ENCODE measurements at regions not wholly inside any gene's neighbourhood (a gene's known extent, or its start where the extent isn't known, plus 50 kb on each side); places are given as distances from the start of the nearest gene placed in this dataset.
A peak's percentile ranks its signal among the peaks of the same experiment; 100 is the strongest.

DNA sequence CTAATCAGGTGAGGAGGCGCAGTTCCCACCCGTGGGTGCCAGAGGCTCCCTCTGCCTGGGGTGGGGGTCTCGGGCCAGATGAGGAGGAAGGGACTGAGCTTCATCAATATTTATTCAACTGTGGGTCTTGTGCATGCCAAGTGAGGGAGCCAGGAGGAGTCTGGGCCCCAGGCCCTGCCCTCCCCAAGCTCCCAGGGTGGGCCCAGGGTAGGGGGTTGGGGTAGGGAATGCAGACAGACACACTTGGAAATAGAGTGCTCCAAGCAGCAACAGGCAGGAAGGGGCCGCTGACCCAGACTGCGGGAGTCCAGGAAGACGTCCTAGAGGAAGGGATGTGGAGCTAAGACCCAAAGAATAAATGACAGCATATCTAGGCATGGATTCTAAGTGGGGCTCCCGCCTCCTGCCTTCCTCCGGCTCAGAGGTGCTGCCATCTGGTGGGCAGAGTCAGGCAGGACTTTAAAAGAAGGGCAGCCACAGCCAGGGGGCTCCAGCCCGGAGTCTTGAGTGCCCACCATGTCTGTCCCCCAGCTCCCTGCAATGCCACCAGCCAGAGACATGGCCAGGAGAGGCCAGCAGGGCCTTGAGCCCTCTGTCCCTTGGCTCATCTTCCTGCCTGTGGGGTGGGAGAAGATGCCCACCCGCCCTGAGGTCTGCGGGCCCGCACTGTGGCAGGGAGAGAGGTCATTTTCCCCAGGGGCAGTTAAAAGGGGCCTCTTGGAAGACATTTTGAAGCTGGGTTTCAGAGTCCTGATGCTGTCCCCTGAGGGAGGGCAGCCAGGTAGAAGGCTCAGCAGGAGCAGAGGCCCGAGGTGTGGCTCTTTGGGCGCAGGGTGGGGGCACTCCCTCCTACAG, 70.1 kb downstream of the PHETA1 start:
- DNase-seq: peak in 2 of 4 donors; percentile 43 to 74
- peak; percentile 86 for ATAC-seq
- Histone ChIP-seq H3K4me1 (no peaks in the 10 kb centered on the region), H3K9me3 (peaks cover 0 to 7% of the 10 kb centered on the region in 2 donors), H3K36me3 (no peaks in the 10 kb centered on the region), H3K27me3 (peaks cover 0 to 23% of the 10 kb centered on the region in 2 donors), H3K4me3 (no peak overlapping the region), H3K27ac (no peak overlapping the region)
- intact Hi-C loops (cut with DNase I): no loop called here
- TF ChIP-seq, protein P1, sequence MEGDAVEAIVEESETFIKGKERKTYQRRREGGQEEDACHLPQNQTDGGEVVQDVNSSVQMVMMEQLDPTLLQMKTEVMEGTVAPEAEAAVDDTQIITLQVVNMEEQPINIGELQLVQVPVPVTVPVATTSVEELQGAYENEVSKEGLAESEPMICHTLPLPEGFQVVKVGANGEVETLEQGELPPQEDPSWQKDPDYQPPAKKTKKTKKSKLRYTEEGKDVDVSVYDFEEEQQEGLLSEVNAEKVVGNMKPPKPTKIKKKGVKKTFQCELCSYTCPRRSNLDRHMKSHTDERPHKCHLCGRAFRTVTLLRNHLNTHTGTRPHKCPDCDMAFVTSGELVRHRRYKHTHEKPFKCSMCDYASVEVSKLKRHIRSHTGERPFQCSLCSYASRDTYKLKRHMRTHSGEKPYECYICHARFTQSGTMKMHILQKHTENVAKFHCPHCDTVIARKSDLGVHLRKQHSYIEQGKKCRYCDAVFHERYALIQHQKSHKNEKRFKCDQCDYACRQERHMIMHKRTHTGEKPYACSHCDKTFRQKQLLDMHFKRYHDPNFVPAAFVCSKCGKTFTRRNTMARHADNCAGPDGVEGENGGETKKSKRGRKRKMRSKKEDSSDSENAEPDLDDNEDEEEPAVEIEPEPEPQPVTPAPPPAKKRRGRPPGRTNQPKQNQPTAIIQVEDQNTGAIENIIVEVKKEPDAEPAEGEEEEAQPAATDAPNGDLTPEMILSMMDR (IDR thresholded peaks at IDR 0.05): peak; percentile 61 to 65

DNA sequence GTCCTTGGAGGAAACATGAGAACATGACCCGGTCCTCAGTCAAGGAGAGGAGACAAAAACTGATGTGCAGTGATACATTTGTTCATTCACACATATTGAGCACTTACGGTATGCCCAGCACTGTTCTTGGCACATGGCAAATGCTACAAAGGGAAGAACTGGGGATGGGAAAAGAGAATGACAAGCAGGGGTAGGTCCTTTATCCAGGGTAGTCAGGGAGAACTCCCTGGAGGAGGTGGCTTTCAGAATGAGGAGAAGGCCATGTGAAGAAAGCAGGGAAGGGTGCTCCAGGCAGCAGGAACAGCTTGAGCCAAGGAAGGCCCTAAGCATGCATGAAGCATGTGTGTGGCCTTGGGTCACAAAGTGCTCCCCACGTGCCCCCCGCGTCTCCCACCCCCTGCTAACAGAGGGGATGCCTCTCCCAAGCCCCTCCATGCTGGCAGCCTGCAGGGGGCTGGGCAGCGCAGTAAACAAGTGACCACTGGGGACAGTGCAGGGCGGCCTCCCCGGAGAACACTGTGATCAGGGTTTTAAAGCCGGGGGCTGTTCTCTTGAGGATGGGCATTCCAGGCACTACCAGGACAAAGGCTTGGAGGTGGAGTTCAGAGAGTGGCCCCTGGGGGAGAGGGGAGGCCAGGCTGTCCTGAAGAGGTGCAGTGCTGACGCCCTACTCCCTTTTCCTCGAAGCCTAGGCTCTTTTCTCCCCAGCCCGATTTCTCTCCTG, 71.0 kb downstream of the PHETA1 start:
- Histone ChIP-seq H3K36me3 (no peaks in the 10 kb centered on the region), H3K27me3 (peaks cover 0 to 23% of the 10 kb centered on the region in 2 donors), H3K4me3 (no peak overlapping the region), H3K27ac (no peak overlapping the region), H3K9me3 (no peaks in the 10 kb centered on the region), H3K4me1 (no peaks in the 10 kb centered on the region)
- TF ChIP-seq, protein P1 (IDR thresholded peaks at IDR 0.05): no peak
- intact Hi-C loops (cut with DNase I): no loop called here
- no peak for DNase-seq
- no peak for ATAC-seq

DNA sequence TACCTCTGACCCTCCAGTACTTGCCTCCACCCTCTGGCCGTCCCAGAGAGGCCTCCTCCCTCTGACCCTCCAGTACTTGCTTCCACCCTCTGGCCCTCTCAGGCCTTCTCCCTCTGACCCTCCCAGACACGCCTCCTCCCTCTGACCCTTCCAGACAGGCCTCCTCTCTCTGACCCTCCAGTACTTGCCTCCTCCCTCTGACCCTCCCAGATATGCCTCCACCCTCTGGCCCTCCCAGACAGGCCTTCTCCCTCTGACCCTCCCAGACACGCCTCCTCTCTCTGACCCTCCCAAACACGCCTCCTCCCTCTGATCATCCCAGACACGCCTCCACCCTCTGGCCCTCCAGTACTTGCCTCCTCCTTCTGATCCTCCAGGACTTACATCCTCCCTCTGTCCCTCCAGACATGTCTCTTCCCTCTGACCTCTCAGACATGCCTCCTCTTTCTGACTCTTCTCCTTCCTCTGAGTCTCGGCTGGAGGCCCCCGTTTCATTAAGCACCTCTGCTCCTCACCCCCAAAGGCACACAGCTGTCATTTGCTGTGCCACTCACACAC, 71.9 kb downstream of the PHETA1 start:
- Histone ChIP-seq H3K27me3 (peaks cover 0 to 23% of the 10 kb centered on the region in 2 donors), H3K4me1 (no peaks in the 10 kb centered on the region), H3K36me3 (no peaks in the 10 kb centered on the region), H3K4me3 (no peak overlapping the region), H3K9me3 (peaks cover 0 to 2% of the 10 kb centered on the region in 2 donors), H3K27ac (no peak overlapping the region)
- no peak for ATAC-seq
- TF ChIP-seq, protein P1 (IDR thresholded peaks at IDR 0.05): no peak
- no peak for DNase-seq
- intact Hi-C loops (cut with DNase I): no loop called here

DNA sequence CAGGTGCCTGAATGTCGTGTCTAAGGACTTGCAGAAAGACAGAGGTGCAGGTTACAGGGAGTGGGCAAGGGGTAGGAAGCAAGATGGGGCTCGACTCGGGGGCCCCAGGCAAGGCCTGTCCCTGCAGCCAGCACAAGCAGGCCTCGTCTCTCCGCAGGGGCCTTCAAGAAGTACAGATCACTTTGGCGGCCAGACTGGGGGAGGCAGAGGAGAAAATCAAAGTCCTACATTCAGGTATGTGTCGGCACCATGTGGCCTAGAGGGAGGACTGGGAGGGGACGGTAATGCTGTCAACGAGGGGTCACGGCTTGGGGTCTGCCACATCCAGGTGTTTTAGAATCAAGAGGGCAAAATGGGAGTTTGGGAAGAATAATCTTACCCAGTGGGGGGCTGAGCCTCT, 73.7 kb downstream of the PHETA1 start:
- Histone ChIP-seq H3K27me3 (peaks cover 0 to 23% of the 10 kb centered on the region in 2 donors), H3K9me3 (peaks cover 0 to 3% of the 10 kb centered on the region in 2 donors), H3K27ac (no peak overlapping the region), H3K4me3 (no peak overlapping the region), H3K4me1 (no peaks in the 10 kb centered on the region), H3K36me3 (no peaks in the 10 kb centered on the region)
- TF ChIP-seq, protein P1 (IDR thresholded peaks at IDR 0.05): no peak
- DNase-seq: peak in 1 of 4 donors; percentile 42
- ATAC-seq: no peak
- intact Hi-C loops (cut with DNase I): no loop called here
